Body of pancreas (tissue), 4 donors: ENCODE measurements at regions not wholly inside any gene's neighbourhood (a gene's known extent, or its start where the extent isn't known, plus 50 kb on each side); places are given as distances from the start of the nearest gene placed in this dataset.

Experiments
- ATAC-seq: fragments of 150-250 bp; one replicate; pipeline ENCODE4 v1.9.1; 2016
- DNase-seq, 4 donors: peaks; one replicate each; pipeline ENCODE4 v3.0.0-alpha.2; 2019
- H3K27ac ChIP-seq, 4 donors: fragments of 200-600 bp; sonication (generic); 1 replicate in 3 of 4; 2 replicates in 1 of 4; pipeline versions ENCODE4 v1.5.1 to v1.6.1; 2016 to 2019; ENCODE audit warnings: mild to moderate bottlenecking in 1 of 4, mixed read lengths in 1 of 4, moderate library complexity in 1 of 4
- H3K27me3 ChIP-seq, 2 donors: fragments of 200-600 bp; sonication (generic); one replicate each; pipeline ENCODE4 v1.6.0; 2016; ENCODE audit warnings: mild to moderate bottlenecking in 1 of 2
- H3K36me3 ChIP-seq, 2 donors: fragments of 200-600 bp; sonication (generic); replicated peaks in 1 of 2; 2 replicates each; pipeline ENCODE4 v1.5.1; 2016; ENCODE audit warnings: low read depth in 2 of 2; ENCODE audit not compliant: insufficient read depth in 1 of 2
- H3K4me1 ChIP-seq: fragments of 200-600 bp; sonication (generic); one replicate; pipeline ENCODE4 v1.6.0; 2016
- H3K4me3 ChIP-seq, 2 donors: fragments of 200-600 bp; sonication (generic); 1 replicate in 1 of 2; 2 replicates in 1 of 2; pipeline ENCODE4 v1.5.1; 2016 to 2019
- H3K9me3 ChIP-seq, 3 donors: fragments of 200-600 bp; sonication (generic); 1 replicate in 2 of 3; 2 replicates in 1 of 3; pipeline ENCODE4 v1.5.1; 2016
- POLR2A ChIP-seq, 3 donors: fragments of 450-650 bp; IDR thresholded peaks; one replicate each; pipeline ENCODE4 v1.6.1; 2016; ENCODE audit warnings: antibody characterized with exemption in 3 of 3, mild to moderate bottlenecking in 2 of 3
- WGBS, 2 donors: methylation state at CpG; one replicate each; pipeline ENCODE4 v1.1.5; 2017; 5-methylcytosine and 5-hydroxymethylcytosine counted together
- intact Hi-C: fragments of 100-400 bp; cut with DNase I; formaldehyde crosslinking; loops from one replicate; pipeline ENCODE4 v1.15.1; 2023
- TF ChIP-seq, protein P1 (sequence below), 7 experiments: fragments of 450-650 bp in 4 of 7; fragments of 200-600 bp in 3 of 7; sonication (generic) in 3 of 7; IDR thresholded peaks; one replicate each; pipeline ENCODE4 v1.5.1; 2016 to 2019; ENCODE audit warnings: antibody characterized with exemption in 7 of 7

DNA sequence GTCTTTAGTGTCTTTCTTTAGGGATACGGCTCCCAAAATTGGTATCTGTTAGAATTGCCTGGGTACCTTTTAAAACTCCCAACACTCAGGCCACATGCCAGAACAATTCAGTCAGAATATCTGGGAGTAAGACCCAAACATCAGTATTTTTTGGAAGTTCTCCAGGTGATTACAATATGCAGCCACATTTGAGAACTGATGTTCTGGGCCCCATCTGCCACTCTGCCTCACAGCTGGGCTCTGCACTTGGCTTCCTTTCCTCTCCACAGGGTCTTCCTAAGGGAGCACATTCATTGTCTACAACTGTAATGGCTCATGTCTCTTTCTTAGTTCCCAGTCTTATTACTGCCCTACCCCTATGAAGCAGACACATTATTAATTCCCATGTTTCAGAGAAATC, 394.5 kb downstream of the MFSD1 start:
- WGBS, 2 donors: 92 to 96% methylated on average over 1 of the region's 1 CpG
- intact Hi-C loops: no loop called here

DNA sequence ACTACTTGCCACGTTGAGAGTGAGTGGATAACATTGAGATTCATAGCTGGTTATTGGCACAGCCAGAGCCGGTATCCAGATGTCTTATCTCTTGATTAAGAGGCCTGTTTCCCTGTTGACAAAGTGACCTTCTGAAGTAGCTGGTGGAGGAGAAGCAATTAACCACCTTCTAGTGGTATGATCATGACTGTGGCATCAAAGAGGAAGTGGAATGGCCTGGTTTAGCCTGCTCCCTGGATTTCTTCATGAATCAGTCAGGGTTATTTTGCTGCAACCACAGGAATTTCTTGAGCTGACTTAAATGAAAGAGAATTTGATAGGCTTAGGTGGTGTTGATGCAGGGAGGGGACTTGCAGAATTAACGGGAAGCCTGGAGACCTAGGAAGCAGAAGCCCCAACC, 398.3 kb downstream of the MFSD1 start:
- H3K36me3 ChIP-seq: no peaks in the 10 kb centered on the region
- H3K9me3 ChIP-seq: no peaks in the 10 kb centered on the region
- H3K27me3 ChIP-seq: no peaks in the 10 kb centered on the region
- WGBS, 2 donors: 43 to 47% methylated on average over 3 of the region's 3 CpGs
- no peak overlapping the region for H3K4me3 ChIP-seq
- no peak for ATAC-seq
- intact Hi-C loops: no loop called here
- TF ChIP-seq, protein P1, sequence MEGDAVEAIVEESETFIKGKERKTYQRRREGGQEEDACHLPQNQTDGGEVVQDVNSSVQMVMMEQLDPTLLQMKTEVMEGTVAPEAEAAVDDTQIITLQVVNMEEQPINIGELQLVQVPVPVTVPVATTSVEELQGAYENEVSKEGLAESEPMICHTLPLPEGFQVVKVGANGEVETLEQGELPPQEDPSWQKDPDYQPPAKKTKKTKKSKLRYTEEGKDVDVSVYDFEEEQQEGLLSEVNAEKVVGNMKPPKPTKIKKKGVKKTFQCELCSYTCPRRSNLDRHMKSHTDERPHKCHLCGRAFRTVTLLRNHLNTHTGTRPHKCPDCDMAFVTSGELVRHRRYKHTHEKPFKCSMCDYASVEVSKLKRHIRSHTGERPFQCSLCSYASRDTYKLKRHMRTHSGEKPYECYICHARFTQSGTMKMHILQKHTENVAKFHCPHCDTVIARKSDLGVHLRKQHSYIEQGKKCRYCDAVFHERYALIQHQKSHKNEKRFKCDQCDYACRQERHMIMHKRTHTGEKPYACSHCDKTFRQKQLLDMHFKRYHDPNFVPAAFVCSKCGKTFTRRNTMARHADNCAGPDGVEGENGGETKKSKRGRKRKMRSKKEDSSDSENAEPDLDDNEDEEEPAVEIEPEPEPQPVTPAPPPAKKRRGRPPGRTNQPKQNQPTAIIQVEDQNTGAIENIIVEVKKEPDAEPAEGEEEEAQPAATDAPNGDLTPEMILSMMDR (IDR thresholded peaks at IDR 0.05): no peak
- TF ChIP-seq POLR2A (IDR thresholded peaks at IDR 0.05): no peak
- DNase-seq: no peak
- H3K27ac ChIP-seq: no peak overlapping the region
- H3K4me1 ChIP-seq: no peaks in the 10 kb centered on the region

More for the DNA sequence above, 394.5 kb downstream of the MFSD1 start:
- Histone ChIP-seq H3K36me3 (no peaks in the 10 kb centered on the region), H3K27me3 (no peaks in the 10 kb centered on the region), H3K9me3 (no peaks in the 10 kb centered on the region), H3K4me3 (no peak overlapping the region), H3K27ac (no peak overlapping the region), H3K4me1 (no peaks in the 10 kb centered on the region)
- TF ChIP-seq, protein P1 (IDR thresholded peaks at IDR 0.05): no peak
- TF ChIP-seq POLR2A (IDR thresholded peaks at IDR 0.05): no peak
- DNase-seq (no peak), ATAC-seq (no peak)

DNA sequence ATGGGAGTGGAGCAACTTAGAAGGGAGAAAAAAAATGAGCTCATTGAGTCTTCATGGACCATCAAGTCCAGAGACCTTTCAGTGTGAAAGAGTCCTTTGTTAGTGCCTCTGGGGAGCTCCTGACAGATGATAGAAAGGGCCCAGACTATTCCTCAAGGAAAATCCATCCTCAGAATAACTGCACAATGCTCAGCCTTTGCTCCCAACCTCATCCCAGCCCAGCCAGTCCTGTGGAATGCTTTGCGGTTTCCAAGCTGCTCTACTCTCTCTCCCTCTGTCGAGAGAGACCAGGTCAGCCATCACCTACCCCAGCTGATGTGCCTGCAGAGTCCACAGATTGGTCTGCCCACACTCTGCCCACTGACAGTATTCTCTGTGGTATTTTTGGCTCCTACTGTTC, 406.2 kb downstream of the MFSD1 start:
- Histone ChIP-seq H3K4me1 (no peaks in the 10 kb centered on the region), H3K9me3 (no peaks in the 10 kb centered on the region), H3K27ac (no peak overlapping the region), H3K27me3 (no peaks in the 10 kb centered on the region), H3K4me3 (no peak overlapping the region), H3K36me3 (no peaks in the 10 kb centered on the region)
- WGBS, 2 donors: 68 to 75% methylated on average over 2 of the region's 2 CpGs
- no peak for TF ChIP-seq POLR2A (IDR thresholded peaks at IDR 0.05)
- TF ChIP-seq, protein P1 (IDR thresholded peaks at IDR 0.05): no peak
- no peak for ATAC-seq
- intact Hi-C loops: no loop called here
- DNase-seq: no peak

DNA sequence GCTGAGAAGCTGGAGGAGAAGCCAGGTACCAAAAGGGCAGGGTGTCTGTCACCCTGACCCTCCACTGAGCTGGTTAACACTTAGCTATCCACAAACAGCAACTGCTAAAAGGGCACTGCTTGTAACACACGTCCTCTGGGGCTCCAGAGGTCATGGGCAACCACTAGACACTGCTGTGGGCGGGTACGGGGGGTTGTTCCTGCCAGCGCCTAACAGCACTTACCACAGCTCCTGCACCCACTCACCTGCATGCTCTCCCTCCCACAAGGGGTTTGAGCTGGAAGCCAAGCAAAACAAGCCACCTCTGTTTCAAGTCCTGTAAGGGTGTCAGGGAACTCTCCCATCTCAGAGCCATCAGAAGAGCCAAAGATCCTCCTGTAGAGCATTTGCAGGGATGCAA, 407.6 kb downstream of the MFSD1 start:
- no peak for ATAC-seq
- Histone ChIP-seq H3K4me1 (no peaks in the 10 kb centered on the region), H3K27me3 (no peaks in the 10 kb centered on the region), H3K36me3 (no peaks in the 10 kb centered on the region), H3K4me3 (no peak overlapping the region), H3K9me3 (no peaks in the 10 kb centered on the region), H3K27ac (no peak overlapping the region)
- intact Hi-C loops: no loop called here
- WGBS, 2 donors: 78 to 79% methylated on average over 4 of the region's 4 CpGs
- no peak for DNase-seq
- no peak for TF ChIP-seq POLR2A (IDR thresholded peaks at IDR 0.05)
- TF ChIP-seq, protein P1 (IDR thresholded peaks at IDR 0.05): no peak

DNA sequence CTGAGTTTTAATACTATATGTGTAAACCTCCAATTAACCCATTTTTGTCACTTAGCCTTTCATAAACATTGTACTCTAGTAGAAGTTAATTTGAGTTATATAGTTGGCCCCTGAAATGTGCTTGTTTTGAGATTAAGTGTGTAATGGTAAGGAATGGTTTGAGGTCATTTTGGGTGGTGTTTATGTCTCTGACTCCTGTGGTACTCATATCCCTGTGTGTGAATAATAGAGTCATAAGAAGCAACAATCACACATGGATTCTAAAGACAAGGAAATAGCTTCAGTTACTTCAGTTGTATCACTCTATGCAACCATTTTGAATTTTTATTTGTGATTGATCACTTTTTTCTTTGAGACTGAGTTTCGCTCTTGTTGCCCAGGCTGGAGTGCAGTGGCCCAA, 408.5 kb downstream of the MFSD1 start:
- WGBS, 2 donors: 86 to 100% methylated on average over 1 of the region's 1 CpG
- no peaks in the 10 kb centered on the region for H3K9me3 ChIP-seq
- H3K27me3 ChIP-seq: no peaks in the 10 kb centered on the region
- no peak for TF ChIP-seq POLR2A (IDR thresholded peaks at IDR 0.05)
- TF ChIP-seq, protein P1 (IDR thresholded peaks at IDR 0.05): no peak
- ATAC-seq (no peak), DNase-seq (no peak)
- intact Hi-C loops: no loop called here
- H3K4me1 ChIP-seq: no peaks in the 10 kb centered on the region
- H3K36me3 ChIP-seq: no peaks in the 10 kb centered on the region
- H3K4me3 ChIP-seq: no peak overlapping the region
- no peak overlapping the region for H3K27ac ChIP-seq
